ENCODE measurements at regions not wholly inside any gene's neighbourhood (a gene's known extent, or its start where the extent isn't known, plus 50 kb on each side); places are given as distances from the start of the nearest gene placed in this dataset.

DNA sequence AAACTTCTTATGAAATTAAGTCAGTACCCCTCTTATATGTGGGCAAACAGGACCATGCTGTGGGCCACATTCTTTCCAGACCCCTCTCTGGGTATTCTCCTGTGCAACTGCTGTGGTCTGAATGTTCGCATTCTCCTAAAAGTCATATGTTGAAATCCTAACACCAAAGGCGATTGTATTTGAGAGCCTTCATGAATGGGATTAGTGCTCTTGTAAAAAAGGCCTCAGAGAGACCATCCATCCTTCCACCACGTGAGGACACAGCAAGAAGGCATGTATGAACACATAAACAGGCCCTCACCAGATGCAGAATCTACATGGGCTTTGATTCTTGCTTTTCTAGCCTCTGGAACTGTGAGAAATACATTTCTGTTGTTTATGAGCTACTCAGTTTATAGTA is 68.0 kb upstream of the NAALADL2 start:
- no peak for DNase-seq (ENCODE audit: low spot score in 2 of 2, unreplicated experiment in 2 of 2)
- TF ChIP-seq CTCF (IDR thresholded peaks at IDR 0.05; ENCODE audit: unreplicated experiment): no peak
- H3K27me3 Mint-ChIP-seq (ENCODE audit: low read depth): no peaks in the 10 kb centered on the region
- H3K36me3 Mint-ChIP-seq: no peaks in the 10 kb centered on the region
- no peak overlapping the region for H3K4me3 Mint-ChIP-seq
- no peaks in the 10 kb centered on the region for H3K4me1 Mint-ChIP-seq
- H3K9me3 Mint-ChIP-seq: no peaks in the 10 kb centered on the region
- no peak overlapping the region for H3K27ac Mint-ChIP-seq

- no peak for DNase-seq (ENCODE audit: low spot score in 2 of 2, unreplicated experiment in 2 of 2)
- H3K4me3 Mint-ChIP-seq: no peak overlapping the region
- H3K27me3 Mint-ChIP-seq (ENCODE audit: low read depth): no peaks in the 10 kb centered on the region
- H3K27ac Mint-ChIP-seq: no peak overlapping the region
- no peaks in the 10 kb centered on the region for H3K9me3 Mint-ChIP-seq
- no peak for TF ChIP-seq CTCF (IDR thresholded peaks at IDR 0.05; ENCODE audit: unreplicated experiment)
- no peaks in the 10 kb centered on the region for H3K36me3 Mint-ChIP-seq
- no peaks in the 10 kb centered on the region for H3K4me1 Mint-ChIP-seq
Observed at GRCh38 chr3:174792864-174793263, 66.3 kb upstream of the NAALADL2 start.
